DND-41 (cell line): ENCODE measurements at regions not wholly inside any gene's neighbourhood (a gene's known extent, or its start where the extent isn't known, plus 50 kb on each side); places are given as distances from the start of the nearest gene placed in this dataset.
"Not testable (repeated sequence)": the region's sequence is repeated elsewhere in the genome, so short reads cannot be mapped to it uniquely, and the experiment has no call there.

Experiments used
- ATAC-seq: fragments of 200-7000 bp; cut with Tn5 transposase; 3 replicates; pipeline ENCODE4 v1.9.1; 2021; ENCODE audit warnings: low read depth; ENCODE audit not compliant: insufficient read depth
- DNase-seq: peaks from one replicate; pipeline ENCODE4 v3.0.0-alpha.2; 2020
- H2AFZ ChIP-seq: 2 replicates; pipeline ENCODE4 v1.6.0; 2012; ENCODE audit warnings: low read depth, low read length
- H3K27ac ChIP-seq: 2 replicates; pipeline ENCODE4 v1.5.1; 2012; ENCODE audit warnings: low read length, inconsistent platforms
- H3K27me3 ChIP-seq: fragments of 200-600 bp; sonication (generic); 2 replicates; pipeline ENCODE4 v1.6.0; 2012; ENCODE audit warnings: low read length, mild to moderate bottlenecking, inconsistent platforms; ENCODE audit not compliant: insufficient read depth, poor library complexity
- H3K36me3 ChIP-seq: 2 replicates; pipeline ENCODE4 v1.5.1; 2012; ENCODE audit warnings: low read length, inconsistent platforms; ENCODE audit not compliant: insufficient read depth
- H3K4me1 ChIP-seq: 2 replicates; pipeline ENCODE4 v1.5.1; 2012; ENCODE audit warnings: mild to moderate bottlenecking, low read length; ENCODE audit not compliant: insufficient read depth
- H3K4me2 ChIP-seq: 2 replicates; pipeline ENCODE4 v1.6.0; 2012; ENCODE audit warnings: mild to moderate bottlenecking, moderate library complexity, low read length, inconsistent platforms; ENCODE audit not compliant: insufficient read depth
- H3K4me3 ChIP-seq, 2 experiments: fragments of 200-600 bp in 1 of 2; shearing (Covaris generic) in 1 of 2; 2 replicates each; pipeline ENCODE4 v1.5.1; 2012 to 2016; ENCODE audit warnings: inconsistent platforms in 2 of 2, low read length in 2 of 2, mild to moderate bottlenecking in 2 of 2, low read depth in 1 of 2, moderate library complexity in 1 of 2
- H3K79me2 ChIP-seq: 2 replicates; pipeline ENCODE4 v1.6.0; 2012; ENCODE audit warnings: low read length, inconsistent platforms; ENCODE audit not compliant: insufficient read depth
- H3K9ac ChIP-seq: 2 replicates; pipeline ENCODE4 v1.6.0; 2012; ENCODE audit warnings: low read depth, mild to moderate bottlenecking, inconsistent platforms, low read length, moderate library complexity
- H3K9me3 ChIP-seq: 2 replicates; pipeline ENCODE4 v1.5.1; 2012; ENCODE audit warnings: low read length, moderate library complexity, mild to moderate bottlenecking, inconsistent platforms; ENCODE audit not compliant: insufficient read depth, severe bottlenecking
- H4K20me1 ChIP-seq: 2 replicates; pipeline ENCODE4 v1.6.0; 2012; ENCODE audit warnings: low read length; ENCODE audit not compliant: insufficient read depth
- CTCF ChIP-seq: IDR thresholded peaks from 2 replicates; pipeline ENCODE4 v1.5.1; 2012; ENCODE audit warnings: borderline replicate concordance, low read length, moderate library complexity, mild to moderate bottlenecking; ENCODE audit not compliant: poor library complexity, severe bottlenecking; ENCODE audit errors: extremely low read depth
- EZH2 ChIP-seq: IDR thresholded peaks from 3 replicates; pipeline ENCODE4 v1.6.1; 2012; ENCODE audit warnings: borderline replicate concordance, low read depth, mild to moderate bottlenecking, moderate library complexity, low read length, inconsistent platforms; ENCODE audit not compliant: severe bottlenecking

DNA sequence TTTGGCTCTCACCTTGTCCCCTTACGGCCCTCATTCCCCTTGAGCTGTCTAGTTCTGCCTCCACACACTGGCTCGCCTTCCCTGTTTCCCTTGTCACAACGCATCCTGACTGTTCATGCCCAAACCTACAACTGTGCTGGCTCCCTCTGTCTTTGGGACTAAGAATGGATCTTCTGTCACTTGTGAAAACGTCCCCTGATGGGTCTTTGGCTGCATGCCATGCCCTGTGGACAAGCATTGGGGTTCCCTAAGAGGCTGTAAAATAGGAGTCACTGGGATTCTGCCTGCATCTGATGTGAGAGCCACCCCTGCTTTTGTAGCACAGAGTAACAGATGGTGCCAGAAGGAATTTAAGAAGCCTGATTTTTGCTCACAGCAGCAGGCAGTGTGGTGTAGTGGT lies 285.3 kb upstream of the CRY1 start:
- Histone ChIP-seq H3K27ac (no peak overlapping the region), H3K27me3 (no peaks in the 10 kb centered on the region), H3K4me1 (no peaks in the 10 kb centered on the region), H3K36me3 (no peaks in the 10 kb centered on the region), H3K9ac (no peak overlapping the region), H3K4me3 (no peak overlapping the region), H4K20me1 (no peaks in the 10 kb centered on the region), H3K9me3 (no peaks in the 10 kb centered on the region), H3K4me2 (no peak overlapping the region), H2AFZ (no peak overlapping the region), H3K79me2 (no peaks in the 10 kb centered on the region)
- ATAC-seq (no peak), DNase-seq (no peak)
- no peak for TF ChIP-seq CTCF
- no peak for TF ChIP-seq EZH2

- not testable (repeated sequence) for H3K4me3 ChIP-seq, H3K79me2 ChIP-seq, H3K27me3 ChIP-seq
Measured at GRCh38 chr12:107379142-107379851, 285.9 kb upstream of the CRY1 start.

DNA sequence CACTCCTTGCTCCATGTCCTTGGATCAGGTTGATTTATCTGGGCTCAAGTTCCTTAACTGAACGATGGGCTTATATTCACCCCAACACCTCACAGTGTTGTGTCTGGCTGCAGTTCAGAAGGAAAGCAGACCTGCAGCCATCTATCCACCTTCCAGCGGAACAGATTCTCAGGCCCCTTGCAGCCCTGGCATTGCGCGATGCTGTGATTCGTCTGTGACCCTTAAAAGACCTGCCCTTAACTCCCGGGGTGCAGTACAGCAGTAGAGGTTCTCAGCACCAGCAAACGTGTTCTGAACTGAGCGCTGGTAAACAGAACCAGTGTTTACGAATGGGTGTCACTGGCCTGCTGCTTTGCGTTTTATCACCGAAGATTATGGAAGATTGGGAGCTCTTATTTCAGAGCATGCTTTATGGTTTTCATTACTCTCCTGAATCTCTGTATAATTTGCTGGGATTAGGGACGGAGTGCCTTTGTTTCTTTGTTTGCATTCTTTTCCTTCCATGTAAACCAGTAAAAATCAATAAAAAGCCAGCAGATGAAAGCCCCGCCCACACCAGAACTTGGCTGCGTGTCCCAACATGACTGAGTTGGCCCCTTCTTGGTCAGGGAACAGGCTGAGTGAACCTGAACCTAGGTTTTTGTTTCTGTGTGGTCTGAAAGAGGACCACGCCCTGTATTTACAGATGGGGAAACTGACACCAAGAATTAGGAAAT lies 286.7 kb upstream of the CRY1 start:
- Histone ChIP-seq H2AFZ (no peak overlapping the region), H4K20me1 (no peaks in the 10 kb centered on the region), H3K9me3 (no peaks in the 10 kb centered on the region), H3K27me3 (no peaks in the 10 kb centered on the region), H3K4me3 (no peak overlapping the region), H3K27ac (no peak overlapping the region), H3K4me1 (no peaks in the 10 kb centered on the region), H3K9ac (no peak overlapping the region), H3K36me3 (no peaks in the 10 kb centered on the region), H3K79me2 (no peaks in the 10 kb centered on the region), H3K4me2 (no peak overlapping the region)
- TF ChIP-seq EZH2 (no peak), CTCF (no peak)
- ATAC-seq: no peak
- no peak for DNase-seq

More at GRCh38 chr12:107379142-107379851, 285.9 kb upstream of the CRY1 start:
- H4K20me1 ChIP-seq, H3K36me3 ChIP-seq, H2AFZ ChIP-seq, H3K4me2 ChIP-seq, H3K27ac ChIP-seq, H3K9ac ChIP-seq, DNase-seq, H3K4me1 ChIP-seq, ATAC-seq, H3K9me3 ChIP-seq: not testable (repeated sequence)

- ATAC-seq (no peak), DNase-seq (no peak)
- TF ChIP-seq CTCF: no peak
- no peak for TF ChIP-seq EZH2
- Histone ChIP-seq H3K4me2 (no peak overlapping the region), H2AFZ (no peak overlapping the region), H3K27me3 (no peaks in the 10 kb centered on the region), H3K36me3 (no peaks in the 10 kb centered on the region), H3K9ac (no peak overlapping the region), H3K27ac (no peak overlapping the region), H3K79me2 (no peaks in the 10 kb centered on the region), H4K20me1 (no peaks in the 10 kb centered on the region), H3K4me3 (no peak overlapping the region), H3K9me3 (no peaks in the 10 kb centered on the region), H3K4me1 (no peaks in the 10 kb centered on the region)
Measured at GRCh38 chr12:107384645-107385044, 291.3 kb upstream of the CRY1 start.
